Suppressor macrophage treated with lipopolysaccharide for 1 hour (primary cell): ENCODE measurements at regions not wholly inside any gene's neighbourhood (a gene's known extent, or its start where the extent isn't known, plus 50 kb on each side); places are given as distances from the start of the nearest gene placed in this dataset.

Experiments used
- DNase-seq, 3 donors: peaks; one replicate each; pipeline ENCODE4 v3.0.0-alpha.2; 2020 to 2022

DNA sequence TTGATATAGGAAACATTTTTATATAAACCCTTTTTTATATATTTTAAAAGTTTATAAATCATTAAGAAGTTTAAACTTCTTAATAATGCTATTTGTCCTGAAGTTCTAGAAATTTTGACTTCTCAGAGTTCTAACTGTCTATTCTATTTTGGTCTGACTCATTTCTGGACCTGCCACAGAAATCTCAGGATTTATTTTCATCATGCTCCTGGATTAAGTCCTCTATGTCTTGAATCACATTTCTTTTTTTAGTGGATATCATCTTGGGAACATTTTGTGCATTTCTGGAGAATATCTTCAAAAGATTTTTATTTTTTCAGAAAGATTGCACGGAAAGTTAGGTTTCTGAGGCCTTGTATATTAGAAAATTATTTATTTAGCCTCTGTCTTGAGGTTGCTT, 289.1 kb downstream of the NDFIP2 start:
- DNase-seq: no peak

DNA sequence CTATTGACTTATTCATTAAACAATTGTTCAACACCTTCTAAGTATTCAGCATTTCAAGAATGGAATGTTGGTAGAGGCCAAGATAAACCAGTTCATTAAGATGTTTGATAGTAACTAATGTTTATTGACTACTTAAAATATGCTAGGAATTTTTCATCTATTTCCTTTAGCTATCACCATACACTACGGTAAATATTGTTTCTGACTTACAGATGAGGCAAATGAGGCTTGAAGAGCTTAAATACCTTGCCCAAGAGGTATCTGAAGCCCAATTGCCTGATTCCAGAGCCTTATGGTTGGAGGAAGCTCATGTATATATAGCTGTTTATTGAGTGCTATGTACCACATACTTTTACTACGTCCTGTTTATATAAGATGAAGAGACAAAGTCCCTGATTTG, 286.2 kb downstream of the NDFIP2 start:
- DNase-seq: no peak

DNA sequence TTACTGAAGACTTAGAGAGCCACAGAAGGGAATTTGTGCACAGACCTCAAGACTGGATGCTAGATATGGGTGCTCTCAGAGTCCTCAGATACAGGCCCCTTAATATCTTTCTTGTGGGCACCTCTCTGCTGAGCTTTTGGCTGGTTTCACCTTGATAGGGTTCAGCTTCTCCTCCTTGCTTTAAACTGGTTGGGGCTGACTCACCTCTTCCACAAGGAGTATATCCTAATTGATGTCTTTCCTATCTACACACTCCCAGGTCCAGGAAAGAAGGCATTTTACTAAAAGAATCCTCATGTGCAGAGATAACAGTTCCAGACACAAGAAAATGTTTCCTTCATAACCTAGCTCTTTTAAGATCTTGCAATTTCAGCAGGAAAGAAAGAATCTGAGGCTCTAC, 284.4 kb downstream of the NDFIP2 start:
- no peak for DNase-seq

DNA sequence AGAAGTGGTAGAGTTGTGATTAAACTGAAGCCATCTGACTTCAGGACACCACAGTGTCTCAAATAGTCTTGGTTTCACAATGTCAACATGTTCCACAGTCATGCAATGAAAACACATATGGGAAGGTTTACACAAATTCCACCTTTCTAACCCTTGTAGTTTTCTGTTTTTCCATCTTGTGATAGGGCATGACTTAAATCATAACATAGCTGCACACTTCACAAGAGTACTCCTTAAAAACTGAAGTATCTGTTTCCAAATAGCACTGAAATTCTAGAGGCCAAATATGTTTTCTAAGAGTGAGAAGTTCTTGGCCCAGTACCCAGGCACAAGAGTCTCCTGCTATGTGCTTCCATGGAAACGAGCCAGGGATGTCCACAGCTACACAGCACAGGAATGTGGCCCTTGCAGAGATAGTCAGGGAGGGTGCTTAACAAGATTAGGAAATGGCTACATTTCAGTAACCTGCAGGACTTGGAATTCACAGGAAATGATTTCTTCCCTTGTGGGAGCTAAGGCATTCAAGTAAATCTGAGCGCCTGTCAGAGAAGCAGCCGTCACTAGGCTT, 269.1 kb downstream of the NDFIP2 start:
- no peak for DNase-seq

DNA sequence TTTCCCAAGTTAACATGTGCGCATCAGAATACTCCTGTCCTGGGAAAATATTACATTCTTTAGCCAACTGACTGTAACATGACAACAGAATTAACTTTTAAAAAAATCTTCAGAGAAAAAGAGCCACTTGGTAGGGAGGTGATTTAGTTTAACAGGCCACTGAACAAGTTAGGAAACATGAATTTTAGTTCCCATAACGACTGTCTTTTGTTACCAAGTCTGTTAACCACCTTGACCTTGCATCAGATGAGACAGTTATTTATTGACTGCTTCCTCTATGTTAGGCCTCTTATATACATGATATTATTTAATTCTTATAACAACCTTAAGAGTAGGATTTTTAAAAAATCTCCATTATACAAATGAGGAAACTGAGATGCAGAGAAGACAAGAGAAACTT, 268.6 kb downstream of the NDFIP2 start:
- no peak for DNase-seq

DNA sequence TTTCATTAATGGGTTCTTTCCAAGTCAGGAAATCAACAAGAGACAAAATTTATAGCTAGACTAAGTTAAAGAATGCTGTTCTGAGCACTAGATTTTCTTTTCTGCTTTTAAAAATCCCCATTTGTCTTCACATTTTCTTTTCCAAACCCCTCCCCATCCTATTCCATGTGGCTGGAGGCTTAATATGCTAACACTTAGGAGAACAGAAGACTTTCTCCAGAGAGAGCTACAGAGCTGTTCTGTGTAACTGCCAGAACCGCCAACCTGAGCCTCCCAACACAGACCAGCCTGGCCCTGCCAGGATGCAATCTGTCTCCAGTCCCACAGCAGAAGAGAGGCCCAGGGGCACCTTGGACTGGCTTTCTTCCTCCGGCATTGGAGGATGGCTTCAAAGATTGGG, 264.1 kb downstream of the NDFIP2 start:
- no peak for DNase-seq

DNA sequence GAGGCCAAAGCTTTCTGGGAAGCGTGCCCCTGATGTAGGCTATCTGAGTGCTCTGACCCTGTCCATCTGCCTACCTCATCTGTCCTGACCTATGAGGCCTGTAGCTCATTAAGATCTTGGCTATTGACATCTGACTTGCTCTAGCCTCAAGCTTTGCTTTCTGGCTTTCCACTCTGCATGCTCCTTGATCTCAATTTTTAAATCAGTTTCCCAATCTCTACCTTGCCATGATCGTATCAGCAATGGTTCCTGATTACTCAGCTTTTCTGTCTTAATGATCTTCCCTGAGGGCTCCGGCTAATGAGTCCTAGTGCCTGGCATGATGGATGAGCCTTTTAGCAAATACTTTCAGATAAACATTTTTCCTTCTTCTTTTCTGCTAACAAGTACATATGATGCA, 262.0 kb downstream of the NDFIP2 start:
- DNase-seq: no peak

DNA sequence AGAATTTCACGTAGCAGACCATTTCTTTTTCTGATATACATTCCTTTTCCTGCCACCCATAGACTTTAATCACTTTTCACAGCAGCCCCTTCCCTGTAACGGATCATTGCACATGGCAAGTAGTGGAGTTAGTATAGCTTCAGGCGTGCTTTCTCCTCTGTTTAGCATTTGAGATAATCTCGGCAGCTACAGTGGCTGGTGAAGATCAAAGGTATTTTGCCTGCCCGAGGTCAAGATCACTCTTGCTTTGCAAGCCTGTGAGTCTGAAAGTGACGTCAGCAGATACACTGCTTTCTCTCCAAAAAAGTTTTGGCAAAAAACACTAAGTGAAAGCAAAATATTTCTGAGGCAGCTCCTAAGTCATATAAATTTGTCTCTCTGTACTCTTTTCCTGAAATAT, 260.0 kb downstream of the NDFIP2 start:
- DNase-seq: no peak

DNA sequence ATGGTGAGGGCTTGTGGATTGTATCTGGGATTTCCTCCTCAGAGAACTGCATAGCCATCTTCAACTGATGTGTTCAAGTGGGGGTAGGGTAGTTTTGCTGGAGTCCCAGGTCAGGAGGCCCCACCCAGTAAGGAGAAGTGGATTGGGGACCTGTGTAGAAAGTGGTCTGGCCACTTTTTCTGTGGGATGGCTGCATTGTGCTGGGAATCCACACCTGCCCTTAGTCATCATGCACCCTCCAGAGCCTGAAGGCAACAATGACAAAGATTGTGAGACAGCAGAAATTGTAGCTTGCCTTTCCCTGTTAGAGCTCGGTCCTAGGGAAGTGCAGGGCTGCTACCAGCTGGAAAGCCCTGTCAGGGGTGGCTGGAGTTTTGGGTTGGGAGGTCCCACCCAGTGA, 255.4 kb downstream of the NDFIP2 start:
- DNase-seq: no peak

DNA sequence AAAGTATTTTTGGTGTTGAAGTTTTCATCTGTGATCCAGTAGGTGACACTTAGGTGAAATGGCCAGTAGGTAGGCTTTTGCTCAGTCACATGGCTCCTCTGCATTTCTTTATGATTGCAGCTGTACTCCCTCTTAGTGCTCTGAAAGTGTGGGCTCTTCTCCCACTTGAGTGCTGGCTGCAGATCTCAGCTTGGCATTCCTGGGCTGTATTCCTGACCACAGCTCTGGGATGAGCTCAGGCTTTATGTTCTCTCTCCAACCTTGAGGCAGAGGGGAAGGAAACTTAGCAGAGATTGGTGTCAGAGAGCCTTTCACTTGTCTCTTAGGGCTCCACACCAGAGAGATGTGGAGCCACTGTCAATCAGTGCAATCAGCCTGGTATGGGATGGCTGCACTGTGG, 254.3 kb downstream of the NDFIP2 start:
- no peak for DNase-seq

DNA sequence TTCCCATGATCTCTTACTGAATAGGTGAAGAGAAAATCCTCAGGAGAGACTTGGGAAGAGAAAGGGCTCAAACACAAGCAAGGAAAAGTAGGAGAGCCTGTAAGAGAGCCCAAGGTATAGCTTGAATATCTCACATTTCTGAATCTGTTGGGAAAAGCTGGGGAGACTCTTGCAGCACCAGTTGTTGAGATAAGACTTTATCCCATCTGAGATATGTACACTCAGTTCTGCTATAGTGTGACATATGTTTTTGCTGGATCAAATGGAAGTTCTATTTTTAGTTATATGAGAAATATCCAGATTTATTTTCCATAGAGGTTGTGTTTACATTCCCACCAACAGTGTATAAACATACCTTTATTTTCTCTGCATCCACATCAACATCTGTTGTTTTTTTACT, 246.1 kb downstream of the NDFIP2 start:
- DNase-seq: no peak

DNA sequence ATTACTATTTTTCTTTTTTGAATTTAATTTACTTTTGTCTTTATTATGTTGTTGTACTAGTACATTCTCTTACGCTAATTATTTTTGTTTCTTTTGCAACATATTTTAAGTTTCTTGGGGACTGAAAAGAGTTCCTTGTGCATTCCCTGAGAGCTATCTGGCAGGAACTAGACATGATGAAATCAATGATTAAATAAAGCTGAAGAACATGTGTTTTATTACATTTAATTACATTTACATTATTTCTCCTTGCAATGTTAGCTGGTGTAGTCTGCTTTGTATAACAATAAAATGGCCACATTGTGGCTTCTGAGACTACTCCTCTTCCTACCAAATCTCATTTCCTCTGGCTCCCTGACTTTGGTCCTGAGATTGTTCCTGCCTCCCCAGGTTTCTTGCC, 244.9 kb downstream of the NDFIP2 start:
- DNase-seq: no peak

DNA sequence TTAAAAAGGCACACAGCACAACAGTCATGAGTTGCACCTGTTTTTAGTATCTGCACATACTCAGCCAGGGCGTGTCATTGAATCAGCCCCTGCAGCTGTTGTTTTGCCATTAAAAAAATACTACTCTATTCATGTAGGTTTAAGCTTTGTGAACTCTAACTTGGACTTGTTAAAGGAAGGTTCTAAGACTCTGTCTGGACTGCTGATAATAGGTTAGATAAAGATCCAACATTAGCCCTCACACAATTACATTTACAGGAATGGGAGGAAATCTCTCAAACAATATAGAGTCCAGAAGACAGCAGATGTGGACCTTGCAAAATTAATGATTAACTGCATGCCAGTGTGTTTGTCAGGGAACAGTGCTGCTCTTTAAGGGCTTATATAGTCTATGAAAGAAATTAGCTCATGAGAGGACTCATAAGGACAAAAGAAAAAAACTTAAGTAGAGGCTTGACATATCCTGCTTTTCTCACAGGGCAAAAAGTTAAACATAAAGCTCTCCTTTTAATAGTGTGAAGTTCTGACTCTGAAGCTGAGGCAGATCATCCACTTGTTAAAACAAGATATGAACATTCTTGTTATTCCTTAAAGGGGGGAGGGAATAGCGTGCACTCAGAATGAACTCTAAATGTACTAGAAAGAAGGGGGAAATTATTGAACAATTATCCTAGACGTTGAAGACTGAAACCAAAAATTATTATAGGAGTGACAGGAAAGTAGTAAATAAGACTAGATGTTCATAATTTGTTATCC, 243.6 kb downstream of the NDFIP2 start:
- DNase-seq: no peak

DNA sequence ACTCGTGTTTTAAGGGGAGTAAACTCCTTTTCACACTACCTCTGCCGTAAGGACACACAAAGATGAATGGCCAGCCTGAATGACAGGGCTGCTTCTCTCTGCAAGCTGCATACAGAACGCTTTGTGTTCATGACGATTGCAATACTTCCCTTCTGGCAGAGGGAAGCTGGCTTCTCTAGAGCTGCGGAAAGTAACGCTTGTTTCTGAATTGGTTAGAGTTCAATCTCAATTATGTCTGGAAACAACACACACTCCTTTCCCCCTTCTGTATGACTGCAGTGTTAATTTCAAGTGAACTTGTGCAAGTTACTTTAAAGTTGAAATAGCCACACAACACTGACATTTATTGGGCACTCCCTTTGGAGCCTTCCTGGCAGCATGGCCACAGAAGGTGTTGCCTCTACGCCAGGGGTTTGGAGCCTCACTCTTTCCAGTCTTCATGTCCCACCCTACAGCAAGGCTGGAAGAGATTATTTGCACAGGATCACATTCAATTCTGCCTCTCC, 242.6 kb downstream of the NDFIP2 start:
- no peak for DNase-seq

DNA sequence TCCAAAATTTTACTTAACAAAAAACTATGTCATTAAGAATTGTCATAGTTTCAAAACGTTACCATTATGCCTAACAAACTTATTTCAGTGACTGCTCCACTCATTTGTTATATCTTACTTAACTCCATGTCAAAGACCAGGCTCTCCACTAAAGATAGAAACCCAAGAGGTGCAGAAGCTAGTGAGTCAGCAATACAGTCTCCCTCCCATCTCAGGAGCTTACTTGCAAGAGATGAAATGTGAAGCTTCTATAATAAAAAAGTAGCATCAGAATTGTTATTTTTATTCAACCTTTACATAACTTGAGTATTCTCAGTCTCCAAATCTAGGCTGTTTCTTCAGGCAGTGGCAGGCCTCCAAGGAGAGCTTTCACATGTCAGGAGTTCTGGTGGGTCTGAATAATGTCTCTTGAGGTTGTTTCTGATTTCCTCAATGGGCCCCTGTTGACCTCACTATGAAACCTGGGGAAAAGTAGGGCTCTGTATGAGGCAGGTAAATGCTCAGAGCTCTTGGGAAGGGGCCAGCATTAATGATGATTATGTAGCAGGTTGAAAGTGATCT, 242.0 kb downstream of the NDFIP2 start:
- no peak for DNase-seq

DNA sequence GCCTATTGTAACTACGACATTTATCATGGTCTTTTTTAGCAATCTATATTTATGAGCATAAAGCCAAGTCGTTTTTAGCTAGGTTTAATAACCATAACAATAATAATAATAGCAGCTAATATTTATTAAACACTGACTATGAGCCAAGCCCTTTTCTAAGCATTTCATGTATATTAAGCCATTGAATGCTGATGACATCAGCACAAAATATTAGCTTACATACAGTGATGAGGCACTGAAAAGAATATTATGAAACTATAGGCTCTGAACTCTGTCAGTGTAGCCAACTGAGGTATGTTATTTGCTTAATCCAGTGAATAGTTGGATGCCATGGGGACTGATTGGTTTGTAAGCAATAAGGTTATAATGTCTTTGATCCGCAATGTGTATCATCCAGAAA, 235.2 kb downstream of the NDFIP2 start:
- DNase-seq: no peak

DNA sequence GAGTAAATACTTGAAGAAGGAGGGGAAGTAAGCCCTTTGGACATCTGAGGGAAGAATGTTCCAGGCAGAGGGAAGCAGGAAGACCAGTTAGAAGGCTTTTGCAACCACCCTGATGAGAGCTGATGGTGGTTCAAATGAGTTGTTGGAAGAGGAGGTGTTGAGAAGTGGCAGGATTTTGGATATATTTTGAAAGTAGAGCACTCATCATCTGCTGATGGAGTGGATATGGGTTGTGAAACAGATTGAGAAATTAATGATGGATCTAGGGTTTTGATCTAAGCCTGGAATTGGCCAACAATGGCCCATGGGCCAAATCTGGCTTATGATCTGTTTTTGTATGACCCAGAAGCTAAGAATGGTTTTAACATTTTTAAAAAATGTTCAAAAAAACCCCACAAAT, 230.7 kb downstream of the NDFIP2 start:
- no peak for DNase-seq

DNA sequence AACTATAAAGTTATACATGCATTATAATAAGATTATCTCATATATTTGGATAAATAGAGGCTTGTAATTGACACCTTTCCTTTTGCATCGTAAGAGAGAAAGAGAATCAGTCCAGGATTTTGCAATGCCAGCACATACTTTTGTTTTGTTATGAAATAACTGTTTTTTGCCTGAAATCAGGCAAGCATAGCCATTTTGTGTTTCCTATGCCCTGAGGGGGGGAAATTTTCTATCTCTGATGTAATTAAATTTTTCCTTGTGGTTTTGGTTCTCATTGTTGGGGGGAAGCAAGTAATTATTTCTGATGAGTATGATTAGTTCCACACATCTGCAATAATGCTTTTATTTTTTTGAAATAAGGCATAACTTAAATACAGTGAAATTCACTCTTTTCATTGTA, 229.4 kb downstream of the NDFIP2 start:
- DNase-seq: peak in 1 of 3 donors; percentile 5

DNA sequence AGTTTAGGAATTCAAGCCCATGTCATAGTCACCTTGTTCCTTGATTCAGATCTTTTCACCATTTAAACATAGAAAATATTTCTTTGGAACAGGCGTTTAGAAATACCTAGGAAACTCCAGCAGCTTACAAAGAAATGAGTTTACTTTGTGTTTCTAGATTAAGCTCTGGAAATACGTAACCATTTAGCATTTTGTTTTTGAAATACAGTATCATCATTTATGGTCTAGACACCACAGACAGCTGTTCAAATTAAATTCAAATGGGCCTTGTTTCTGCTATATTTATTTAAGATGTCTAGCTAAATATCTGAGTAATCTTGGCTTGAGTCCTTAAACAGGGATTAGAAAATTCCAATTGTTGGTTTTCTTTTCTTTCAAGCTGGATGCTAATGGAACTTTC, 228.5 kb downstream of the NDFIP2 start:
- DNase-seq: no peak

DNA sequence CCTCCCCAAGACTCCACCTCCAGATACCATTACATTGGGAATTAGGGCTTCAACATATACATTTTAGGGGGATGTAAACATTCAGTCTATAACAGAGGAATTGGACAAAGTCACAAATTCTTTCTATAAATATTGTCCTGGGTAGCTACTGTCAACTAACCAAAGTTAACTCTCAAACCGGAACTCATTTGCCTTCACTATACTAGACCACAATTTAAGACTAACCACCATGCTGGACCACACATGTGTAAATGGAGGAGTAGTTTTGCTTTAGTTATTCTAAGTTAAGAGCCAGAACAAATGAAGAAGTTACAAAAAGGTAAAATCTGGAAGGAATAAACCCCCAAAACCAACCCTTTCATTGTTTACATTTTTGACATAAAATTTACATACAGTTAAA, 222.8 kb downstream of the NDFIP2 start:
- DNase-seq: no peak

DNA sequence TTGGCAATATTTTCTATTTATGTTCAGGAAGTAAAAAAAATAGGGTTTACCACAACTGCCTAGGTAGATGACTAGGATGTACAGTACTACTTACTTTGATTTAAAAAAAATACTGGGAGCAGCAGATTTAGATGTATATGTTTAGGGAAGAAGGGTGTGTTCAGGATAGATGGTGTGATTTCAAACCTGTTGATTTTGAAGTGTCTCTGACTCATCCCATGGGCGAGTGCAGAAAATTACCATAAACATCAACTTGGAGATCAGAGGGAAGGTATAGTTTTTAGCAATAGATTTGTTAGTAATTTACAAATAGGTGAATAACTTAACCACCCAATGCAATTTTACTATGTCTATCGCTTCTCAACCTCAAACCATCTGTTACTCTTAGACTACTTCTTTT, 214.8 kb downstream of the NDFIP2 start:
- DNase-seq: no peak

DNA sequence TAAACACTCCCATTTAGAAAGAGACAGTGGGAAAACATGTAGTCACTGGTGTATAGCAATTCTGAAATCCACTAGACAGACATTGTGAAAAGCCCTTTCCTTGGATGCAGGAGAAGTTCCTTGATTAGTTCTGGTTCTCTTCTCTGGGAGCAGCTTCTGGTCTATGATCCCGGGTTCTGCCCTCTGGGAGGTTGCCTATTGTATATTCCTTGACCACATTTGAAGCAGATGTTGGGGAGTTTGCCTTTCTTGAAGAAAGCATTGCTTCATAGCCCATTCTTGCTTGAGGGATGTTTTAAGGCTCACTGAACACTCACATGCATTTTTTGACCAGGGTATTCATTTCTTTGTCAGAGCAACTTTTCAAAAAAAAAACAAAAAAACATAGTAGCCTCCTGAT, 211.9 kb downstream of the NDFIP2 start:
- DNase-seq: no peak

DNA sequence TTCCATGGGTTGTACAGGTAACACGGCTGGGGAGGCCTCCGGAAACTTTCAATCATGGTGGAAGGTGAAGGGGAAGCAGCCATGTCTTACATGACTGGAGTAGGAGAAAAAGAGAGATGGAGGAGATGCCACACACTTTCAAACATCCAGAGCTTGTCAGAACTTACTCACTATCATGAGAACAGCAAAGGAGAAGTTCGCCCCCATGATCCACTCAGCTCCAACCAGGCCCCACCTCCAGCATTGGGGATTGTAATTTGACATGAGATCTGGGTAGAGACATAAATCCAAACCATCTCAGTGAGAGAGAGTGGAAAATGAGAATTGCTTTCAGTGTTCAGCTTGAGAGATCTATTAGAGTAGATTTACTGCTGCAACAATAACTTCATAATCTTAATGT, 210.9 kb downstream of the NDFIP2 start:
- DNase-seq: peak; percentile 41 to 60 (median 59)

DNA sequence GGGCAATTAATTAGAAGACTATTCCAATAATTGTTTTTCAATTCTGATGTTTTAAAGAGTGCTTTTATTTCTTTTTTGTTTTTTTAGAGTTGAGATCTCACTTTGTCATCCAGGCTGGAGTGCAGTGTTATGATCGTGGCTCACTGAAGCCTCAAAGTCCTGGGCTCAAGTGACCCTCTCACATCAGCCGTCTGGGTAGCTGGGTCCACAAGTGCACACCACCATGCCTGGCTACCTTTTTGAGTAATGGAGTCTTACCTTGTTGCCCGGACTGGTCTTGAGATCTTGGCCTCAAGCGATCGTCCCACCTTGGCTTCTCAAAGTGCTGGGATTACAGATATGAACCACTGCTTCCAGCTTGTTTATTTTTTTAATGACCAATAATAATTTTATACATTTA, 207.8 kb downstream of the NDFIP2 start:
- DNase-seq: no peak

DNA sequence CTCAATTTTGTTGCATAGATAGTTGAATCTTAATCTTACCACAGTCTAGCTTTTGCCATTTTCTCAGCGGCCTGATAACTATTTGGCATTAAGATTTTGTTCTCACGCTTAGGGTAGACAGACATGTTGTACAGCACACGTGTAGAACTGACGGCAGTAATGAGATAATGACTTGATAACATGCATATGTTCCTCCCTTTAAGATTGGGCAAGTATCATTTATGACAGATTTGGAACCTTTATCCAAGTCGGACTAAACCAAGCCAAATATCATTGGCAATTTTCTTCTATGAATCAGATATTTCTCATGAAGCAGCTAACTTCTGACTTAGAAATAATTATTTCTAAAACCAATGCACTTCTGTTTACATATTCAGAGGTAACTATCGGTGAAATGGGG, 205.5 kb downstream of the NDFIP2 start:
- no peak for DNase-seq
